Heart left ventricle (tissue), 13 donors: ENCODE measurements at regions not wholly inside any gene's neighbourhood (a gene's known extent, or its start where the extent isn't known, plus 50 kb on each side); places are given as distances from the start of the nearest gene placed in this dataset.

Experiments
- POLR2A ChIP-seq, 2 donors: fragments of 450-650 bp; IDR thresholded peaks; one replicate each; pipeline ENCODE4 v1.6.1; 2017; ENCODE audit warnings: antibody characterized with exemption in 2 of 2, mild to moderate bottlenecking in 2 of 2, moderate library complexity in 2 of 2
- TF ChIP-seq, protein P1 (sequence below), 12 donors: fragments of 200-600 bp; sonication (generic) in 4 of 12; IDR thresholded peaks; one replicate each; pipeline versions ENCODE4 v1.5.0 to v1.8.0; 2018 to 2022; ENCODE audit warnings: antibody characterized with exemption in 12 of 12, mild to moderate bottlenecking in 5 of 12
- donor health status: ischemic (EF 13 %, LVEDD 7.1; RV severe dilation, severe dysfunction).
- donor health status: DM: no; HTN: yes; CAD: no.
- donor health status: DM: no; HTN: no; CAD: no.
- donor health status: ischemic (EF 25% LVEDD 6.9; RV normal size, moderate dysfunction).
- donor health status: ischemic (EF 25% LVEDD 5.7; RV mildly dilated, moderate dysfunction).
- donor health status: ischemic (EF 35%, LVEDD 5.7; RV mildly dilated, moderate dysfunction).
- donor health status: nonischemic (EF 11% LVEDD 7.7; RV severe dilation, severe dysfunction).
- donor health status: DM: yes; HTN: yes; CAD: no.
- donor health status: PGD.
- donor health status: ischemic (EF 29% LVEDD 5.4; RV normal size, mild dysfunction).
- donor health status: nonischemic (EF 23%, LVEDD 6.1; RV moderate dilation, normal function).

DNA sequence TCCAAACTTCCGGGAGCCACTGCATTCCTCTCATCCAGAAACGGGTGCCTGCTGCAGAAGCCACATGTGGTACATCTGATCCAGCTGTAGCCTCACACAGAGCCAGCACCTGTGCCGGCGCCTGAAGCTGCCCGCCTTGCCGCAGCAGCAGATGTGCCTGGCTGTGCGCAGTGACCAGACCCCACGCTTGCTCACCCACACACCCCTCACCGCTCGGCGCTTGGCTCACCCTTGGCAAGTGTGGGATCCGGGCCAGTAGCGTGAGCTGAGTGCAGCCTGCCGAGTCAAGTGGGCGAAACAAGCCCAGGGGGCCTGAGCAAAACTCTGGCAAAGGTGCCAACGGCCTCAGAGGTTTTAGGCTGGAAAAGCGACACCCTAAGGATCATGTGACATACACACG, 220.1 kb upstream of the TMEFF2 start:
- TF ChIP-seq, protein P1, sequence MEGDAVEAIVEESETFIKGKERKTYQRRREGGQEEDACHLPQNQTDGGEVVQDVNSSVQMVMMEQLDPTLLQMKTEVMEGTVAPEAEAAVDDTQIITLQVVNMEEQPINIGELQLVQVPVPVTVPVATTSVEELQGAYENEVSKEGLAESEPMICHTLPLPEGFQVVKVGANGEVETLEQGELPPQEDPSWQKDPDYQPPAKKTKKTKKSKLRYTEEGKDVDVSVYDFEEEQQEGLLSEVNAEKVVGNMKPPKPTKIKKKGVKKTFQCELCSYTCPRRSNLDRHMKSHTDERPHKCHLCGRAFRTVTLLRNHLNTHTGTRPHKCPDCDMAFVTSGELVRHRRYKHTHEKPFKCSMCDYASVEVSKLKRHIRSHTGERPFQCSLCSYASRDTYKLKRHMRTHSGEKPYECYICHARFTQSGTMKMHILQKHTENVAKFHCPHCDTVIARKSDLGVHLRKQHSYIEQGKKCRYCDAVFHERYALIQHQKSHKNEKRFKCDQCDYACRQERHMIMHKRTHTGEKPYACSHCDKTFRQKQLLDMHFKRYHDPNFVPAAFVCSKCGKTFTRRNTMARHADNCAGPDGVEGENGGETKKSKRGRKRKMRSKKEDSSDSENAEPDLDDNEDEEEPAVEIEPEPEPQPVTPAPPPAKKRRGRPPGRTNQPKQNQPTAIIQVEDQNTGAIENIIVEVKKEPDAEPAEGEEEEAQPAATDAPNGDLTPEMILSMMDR (IDR thresholded peaks at IDR 0.05) = no peak
- TF ChIP-seq POLR2A (IDR thresholded peaks at IDR 0.05) = no peak
